GM18520 (cell line): ENCODE measurements at regions not wholly inside any gene's neighbourhood (a gene's known extent, or its start where the extent isn't known, plus 50 kb on each side); places are given as distances from the start of the nearest gene placed in this dataset.
"Not testable (repeated sequence)": the region's sequence is repeated elsewhere in the genome, so short reads cannot be mapped to it uniquely, and the experiment has no call there.

Experiments
- ATAC-seq: cut with Tn5 transposase; IDR thresholded peaks from one replicate; pipeline ENCODE4 v1.9.1; 2021; ENCODE audit not compliant: unreplicated experiment

DNA sequence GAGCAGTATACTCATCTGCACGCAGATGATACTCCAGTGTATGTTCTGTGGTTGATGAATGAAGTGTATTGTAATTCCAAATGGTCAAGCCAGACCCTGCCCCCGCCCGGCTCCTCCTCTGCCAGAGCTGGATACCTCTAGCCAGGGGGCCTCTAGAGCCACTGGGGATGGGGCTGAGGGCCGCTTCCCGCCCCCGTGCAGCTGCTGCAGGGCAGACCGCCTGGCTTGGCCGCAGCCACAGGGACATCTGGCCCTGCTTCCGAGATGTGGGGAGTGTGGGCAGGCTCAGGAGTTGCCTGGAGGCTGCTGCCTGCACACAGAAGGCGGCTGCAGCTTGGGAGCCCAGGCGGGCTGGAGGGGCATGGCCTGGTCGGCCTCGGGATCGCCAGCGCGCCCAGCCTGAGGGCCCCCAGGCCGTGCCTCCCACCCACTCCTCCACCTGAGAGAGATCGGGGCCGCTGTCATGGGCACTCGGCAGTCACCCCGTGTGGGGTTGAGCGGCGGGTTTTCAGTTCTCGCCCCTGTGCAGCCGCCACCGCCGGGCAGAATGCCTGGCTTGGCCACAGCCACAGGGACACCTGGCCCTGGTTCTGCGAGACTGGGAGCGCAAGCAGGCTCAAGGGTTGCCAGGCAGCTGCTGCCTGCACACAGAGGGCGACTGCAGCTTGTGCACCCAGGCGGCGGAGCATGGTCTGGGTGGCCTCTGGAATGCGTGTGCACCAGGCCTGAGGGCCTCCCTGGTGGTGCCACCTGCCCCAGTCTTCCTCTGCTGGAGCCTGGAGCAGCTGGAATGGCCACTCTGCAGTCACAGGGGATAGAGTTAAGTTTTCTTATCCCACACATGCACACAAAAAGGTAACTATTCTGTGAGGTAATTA, 1643.7 kb downstream of the SPATA31A7 start:
- not testable (repeated sequence) for ATAC-seq

DNA sequence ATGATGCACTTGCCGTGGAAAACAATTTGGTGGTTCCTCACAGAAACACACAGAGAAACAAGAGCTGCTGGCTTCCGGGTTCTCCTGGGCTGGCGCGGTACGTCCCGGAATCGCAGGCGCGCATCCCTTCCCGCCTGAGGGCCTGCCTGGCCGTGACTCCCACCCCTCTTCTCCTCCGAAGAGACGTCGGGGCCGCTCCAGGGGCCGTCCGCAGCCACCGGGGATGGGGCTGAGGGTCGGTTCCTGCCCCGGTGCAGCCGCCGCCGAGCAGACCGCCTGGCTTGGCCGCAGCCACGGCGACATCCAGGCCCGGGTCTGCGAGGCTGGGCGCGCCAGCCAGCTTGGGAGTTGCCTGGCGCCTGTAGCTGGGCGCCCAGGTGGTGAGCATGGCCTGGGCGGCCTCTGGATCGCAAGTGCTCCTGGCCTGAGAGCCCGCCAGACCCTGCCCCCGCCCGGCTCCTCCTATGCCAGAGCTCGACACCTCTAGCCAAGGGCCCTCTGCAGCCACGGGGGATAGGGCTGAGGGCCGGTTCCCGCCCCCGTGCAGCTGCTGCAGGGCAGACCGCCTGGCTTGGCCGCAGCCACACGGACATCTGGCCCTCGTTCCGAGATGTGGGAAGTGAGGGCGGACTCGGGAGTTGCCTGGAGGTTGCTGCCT, 1647.5 kb downstream of the SPATA31A7 start:
- ATAC-seq: not testable (repeated sequence)

- peak; percentile 100 for ATAC-seq
Observed at GRCh38 chr9:62838024-62838718, 1648.3 kb downstream of the SPATA31A7 start.

DNA sequence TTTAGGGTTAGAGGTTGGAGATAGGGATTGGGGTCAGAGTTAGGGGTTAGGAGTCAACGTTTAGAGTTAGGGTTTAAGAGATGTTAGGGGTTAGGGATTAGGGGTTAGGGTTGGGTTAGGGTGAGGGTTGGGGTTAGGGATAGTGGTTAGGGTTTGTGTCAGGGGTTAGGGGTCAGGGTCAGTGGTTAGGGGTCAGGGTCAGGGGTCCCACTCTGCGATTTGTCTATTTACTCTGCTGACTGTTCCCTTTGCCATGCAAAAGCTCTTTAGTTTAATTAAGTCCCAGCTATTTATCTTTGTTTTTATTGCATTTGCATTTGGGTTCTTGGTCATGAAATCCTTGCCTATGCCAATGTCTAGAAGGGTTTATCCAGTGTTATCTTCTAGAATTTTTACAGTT, 1649.3 kb downstream of the SPATA31A7 start:
- not testable (repeated sequence) for ATAC-seq

DNA sequence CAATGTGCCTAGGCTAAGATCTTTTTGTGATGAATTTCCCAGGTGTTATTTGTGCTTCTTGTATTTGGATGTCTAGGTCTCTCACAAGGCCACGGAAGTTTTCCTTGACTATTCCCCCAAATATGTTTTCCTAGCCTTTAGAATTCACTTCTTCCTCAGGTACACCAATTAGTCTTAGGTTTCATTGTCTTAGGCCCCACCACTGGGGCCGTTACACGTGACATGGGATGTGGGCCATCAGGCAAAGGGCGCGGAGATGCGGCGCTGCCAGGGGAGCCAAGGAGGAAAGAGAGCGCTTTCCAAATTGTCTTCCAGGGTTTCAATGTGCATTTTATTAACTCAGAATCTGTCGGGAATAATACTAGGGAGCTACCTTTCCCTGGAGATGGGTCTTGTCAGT, 1653.3 kb downstream of the SPATA31A7 start:
- not testable (repeated sequence) for ATAC-seq

DNA sequence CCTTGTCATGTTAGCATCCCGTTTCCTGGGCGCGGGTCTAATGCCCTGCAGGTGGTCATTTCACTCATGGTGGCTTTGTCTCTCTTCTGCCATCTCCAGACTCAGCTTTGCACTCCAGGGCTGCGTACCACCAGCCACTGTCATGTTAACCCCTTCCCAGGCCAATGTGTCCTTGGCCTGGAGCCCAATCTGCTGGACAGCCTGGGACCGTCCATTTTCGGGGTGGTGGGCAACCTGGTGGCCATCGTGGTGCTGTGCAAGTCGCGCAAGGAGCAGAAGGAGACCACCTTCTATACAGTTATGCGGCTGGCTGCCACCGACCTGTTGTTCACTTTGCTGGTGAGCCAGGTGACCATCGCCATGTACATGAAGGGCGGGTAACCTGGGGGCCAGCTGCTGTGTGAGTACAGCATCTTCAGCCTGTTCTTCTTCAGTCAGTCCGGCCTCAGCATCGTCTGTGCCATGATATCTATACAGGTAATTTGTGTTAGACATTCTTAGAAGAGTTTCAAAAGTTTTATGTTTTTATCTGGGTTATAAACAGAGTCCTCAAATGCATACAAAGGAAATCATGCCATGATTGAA, 1654.0 kb downstream of the SPATA31A7 start:
- ATAC-seq: not testable (repeated sequence)

GRCh38 chr9:62844681-62845185, 1654.9 kb downstream of the SPATA31A7 start:
- ATAC-seq: not testable (repeated sequence)

DNA sequence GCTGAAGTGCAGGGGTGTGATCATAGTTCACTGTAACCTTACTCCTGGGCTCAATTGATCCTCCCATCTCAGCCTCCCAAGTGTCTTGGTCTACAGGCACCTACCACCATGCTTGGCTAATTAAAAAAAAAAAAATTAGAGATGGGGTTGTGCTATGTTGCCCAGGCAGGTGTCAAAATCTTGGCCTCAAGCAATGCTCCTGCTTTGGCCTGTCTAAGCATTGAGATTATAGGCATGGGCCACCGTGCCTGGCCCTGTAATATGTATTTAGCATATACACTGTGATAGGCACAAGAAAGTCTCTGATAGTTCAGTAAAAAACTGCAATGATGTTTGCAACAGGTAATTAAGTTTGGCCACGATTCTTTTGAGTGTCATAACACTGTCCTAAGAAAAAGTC, 1658.4 kb downstream of the SPATA31A7 start:
- not testable (repeated sequence) for ATAC-seq

DNA sequence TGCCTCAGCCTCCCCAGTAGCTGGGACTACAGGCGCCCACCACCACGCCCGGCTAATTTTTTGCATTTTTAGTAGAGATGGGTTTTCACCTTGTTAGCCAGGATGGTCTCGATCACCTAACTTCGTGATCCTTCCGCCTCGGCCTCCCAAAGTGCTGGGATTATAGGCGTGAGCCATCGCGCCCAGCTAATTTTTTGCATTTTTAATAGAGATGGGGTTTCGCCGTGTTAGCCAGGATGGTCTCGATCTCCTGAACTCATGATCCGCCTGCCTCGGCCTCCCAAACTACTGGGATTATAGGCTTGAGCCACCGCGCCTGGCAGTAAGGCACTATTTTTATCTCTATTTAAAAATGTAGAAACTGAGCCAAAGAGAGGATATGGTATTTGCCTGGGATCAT, 1660.2 kb downstream of the SPATA31A7 start:
- not testable (repeated sequence) for ATAC-seq

DNA sequence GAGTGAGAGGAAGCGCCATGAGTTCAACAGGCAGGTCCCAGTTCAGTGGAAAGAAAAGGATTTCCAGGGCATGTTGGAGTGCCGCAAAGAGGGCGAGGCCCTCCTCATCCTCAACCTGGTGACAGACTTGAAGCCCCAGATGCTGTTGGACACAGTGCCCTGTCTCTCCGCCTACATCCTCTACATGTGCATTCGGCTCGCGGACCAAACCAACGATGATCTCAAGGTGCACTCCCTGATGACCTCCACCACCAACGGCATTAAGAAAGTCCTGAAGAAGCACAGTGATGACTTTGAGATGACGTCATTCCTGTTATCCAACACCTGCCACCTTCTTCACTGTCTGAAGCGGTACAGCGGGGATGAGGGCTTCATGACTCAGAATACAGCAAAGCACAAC, 1667.4 kb downstream of the SPATA31A7 start:
- ATAC-seq: not testable (repeated sequence)

DNA sequence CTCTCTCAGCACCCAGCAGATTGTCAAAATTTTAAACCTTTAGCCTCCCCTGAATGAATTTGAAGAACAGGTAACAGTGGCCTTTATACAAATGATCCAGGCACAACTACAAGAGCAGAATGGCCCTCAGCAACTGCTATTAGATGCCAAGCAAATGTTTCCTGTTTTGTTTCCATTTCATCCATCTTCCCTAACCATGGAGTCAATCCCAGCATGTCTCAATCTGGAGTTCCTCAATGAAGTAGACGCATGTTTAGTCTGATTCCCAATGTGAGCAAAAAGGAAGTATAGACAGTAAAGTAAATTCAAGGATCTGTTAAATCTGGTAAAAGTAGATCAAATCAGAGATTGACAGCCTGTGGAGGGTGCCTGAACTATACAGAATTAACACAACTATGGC, 1668.4 kb downstream of the SPATA31A7 start:
- not testable (repeated sequence) for ATAC-seq

- ATAC-seq: not testable (repeated sequence)
Observed at GRCh38 chr9:62860939-62861860, 1671.4 kb downstream of the SPATA31A7 start.

DNA sequence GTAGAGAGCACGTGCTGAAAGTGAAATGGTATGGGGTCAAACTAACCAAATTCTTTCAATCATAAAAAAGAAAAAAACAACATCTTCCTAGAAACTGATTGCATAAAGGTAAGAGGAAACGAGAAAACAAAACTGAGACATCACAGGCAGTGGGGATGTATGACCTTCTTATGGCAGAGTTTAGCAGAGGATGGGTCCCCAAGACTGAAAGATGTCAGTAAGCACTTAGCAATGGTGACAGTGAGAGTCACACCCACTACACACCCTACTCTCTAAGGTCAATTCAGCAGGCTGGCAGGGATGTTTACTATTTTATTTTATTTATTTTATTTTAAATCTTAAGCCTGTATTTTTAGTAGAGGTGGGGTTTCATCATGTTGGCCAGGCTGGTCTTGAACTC, 1672.3 kb downstream of the SPATA31A7 start:
- ATAC-seq: not testable (repeated sequence)

DNA sequence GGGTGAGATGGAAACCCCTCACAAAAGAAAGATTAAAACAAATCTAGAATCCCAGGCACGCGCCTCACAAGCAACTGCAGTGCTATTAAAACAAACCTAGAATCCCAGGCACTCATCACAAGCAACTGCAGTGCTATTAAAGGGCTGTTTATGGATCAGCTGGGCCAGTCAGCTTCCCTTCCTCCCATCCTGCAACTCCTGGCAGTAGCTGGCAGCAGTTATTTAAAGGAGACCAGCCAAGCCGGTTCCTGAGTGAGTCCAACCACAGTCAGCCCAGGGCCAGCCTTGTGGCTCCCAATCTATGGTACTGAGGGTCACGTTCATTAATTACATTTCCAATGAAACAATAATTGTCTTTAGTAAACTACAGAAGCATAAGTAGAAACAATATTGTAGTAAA, 1673.5 kb downstream of the SPATA31A7 start:
- ATAC-seq: not testable (repeated sequence)

- not testable (repeated sequence) for ATAC-seq
Observed at GRCh38 chr9:62863867-62864266, 1674.0 kb downstream of the SPATA31A7 start.

DNA sequence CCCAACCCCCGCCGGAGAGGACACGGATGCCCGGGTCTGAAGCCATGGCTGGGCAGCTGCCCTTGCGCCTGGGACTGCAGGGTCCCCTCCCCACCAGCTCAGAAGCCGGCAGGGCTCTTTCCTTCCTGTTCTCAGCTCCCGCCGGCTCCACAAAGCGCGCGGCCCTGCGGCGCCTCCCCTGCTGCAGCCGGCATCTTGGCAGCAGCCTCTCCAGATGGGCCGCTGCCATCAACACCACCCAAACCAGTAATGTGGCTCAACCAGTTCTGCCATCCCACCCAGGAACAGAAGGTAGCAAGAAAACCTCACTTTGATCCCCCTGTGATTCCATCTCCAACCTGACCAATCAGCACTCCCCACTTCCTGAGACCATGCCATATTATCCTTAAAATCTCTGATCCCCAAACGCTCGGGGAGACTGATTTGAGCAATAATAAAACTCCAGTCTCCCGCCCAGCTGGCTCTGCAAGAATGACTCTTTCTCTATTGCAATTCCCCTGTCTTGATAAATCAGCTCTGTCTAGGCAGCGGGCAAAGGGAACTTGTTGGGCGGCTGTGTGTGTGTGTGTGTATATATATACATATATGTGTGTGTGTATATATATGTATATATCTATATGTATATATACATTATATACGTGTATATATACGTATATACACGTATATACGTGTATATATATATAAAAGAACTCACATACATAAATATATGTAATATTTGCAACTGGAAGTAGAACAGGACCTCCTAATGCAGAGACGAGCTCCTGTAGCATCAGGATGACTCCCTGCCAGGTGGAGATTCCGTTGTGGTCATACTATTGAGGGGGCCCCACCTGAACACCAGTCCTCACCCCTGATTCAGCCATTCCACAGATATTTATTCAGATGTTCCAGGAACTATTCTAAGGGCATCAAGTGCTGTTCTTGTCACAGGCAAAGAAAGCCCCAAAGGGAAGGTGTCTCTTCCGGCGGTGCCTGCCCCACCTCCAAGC, 1674.9 kb downstream of the SPATA31A7 start:
- ATAC-seq: not testable (repeated sequence)

DNA sequence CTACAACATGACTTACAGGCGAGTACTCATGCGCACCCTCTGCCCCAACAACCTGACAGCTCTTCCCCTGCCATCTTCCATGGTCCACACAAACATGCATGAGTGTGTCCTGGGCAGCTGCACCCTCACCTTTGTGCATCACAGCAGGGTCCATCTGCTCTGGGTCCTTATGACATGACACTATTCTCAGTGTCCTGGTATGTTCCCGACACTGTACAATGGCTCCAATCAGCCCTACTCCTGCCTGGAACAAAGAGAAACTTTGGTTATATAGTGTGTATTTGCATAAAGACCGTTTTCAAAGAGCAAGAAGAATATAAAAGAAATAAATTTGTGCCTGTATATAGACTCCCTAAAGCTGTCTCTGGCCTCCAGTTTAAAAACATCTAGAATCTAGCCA, 1679.2 kb downstream of the SPATA31A7 start:
- ATAC-seq: not testable (repeated sequence)

- ATAC-seq: not testable (repeated sequence)
Observed at GRCh38 chr9:62871765-62872164, 1681.9 kb downstream of the SPATA31A7 start.

DNA sequence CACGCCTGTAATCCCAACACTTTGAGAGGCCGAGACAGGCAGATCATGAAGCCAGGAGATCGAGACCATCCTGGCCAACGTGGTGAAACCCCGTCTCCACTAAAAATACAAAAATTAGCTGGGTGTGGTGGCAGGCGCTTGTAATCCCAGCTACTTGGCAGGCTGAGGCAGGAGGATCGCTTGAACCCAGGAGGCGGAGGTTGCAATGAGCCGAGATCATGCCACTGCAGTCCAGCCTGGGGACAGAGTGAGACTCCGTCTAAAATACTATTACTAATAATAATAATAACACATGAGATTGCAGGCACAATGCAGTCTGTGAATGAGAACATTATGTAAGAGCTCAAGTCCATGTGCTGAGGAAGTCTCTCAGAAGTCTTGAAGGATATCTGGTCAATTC, 1684.4 kb downstream of the SPATA31A7 start:
- not testable (repeated sequence) for ATAC-seq
